Fibroblast of upper back skin (primary cell): ENCODE measurements at regions not wholly inside any gene's neighbourhood (a gene's known extent, or its start where the extent isn't known, plus 50 kb on each side); places are given as distances from the start of the nearest gene placed in this dataset.
A peak's percentile ranks its signal among the peaks of the same experiment; 100 is the strongest.
"Not testable (repeated sequence)": the region's sequence is repeated elsewhere in the genome, so short reads cannot be mapped to it uniquely, and the experiment has no call there.

Experiments
- DNase-seq: peaks from one replicate; pipeline ENCODE4 v3.0.0-alpha.2; 2013

DNA sequence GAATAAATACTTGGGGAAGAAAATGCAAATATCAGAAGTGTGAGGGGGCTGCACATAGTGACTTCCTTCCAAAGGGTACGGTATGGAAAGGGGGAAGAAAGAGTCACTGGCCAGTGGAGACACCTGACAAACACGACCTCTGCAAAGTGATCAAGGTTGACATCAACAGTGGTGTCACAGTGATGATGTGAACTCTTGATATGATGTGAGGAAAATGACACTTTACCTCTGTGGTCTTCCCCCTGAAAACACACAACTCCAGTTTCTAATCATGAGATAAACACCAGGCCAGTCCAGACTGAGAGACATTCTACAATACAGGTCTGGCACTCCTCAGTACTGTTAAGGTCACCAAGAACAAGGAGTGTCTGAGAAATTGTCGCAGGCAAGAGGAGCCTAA lies 169.7 kb downstream of the BUB3 start:
- DNase-seq, result no peak

DNA sequence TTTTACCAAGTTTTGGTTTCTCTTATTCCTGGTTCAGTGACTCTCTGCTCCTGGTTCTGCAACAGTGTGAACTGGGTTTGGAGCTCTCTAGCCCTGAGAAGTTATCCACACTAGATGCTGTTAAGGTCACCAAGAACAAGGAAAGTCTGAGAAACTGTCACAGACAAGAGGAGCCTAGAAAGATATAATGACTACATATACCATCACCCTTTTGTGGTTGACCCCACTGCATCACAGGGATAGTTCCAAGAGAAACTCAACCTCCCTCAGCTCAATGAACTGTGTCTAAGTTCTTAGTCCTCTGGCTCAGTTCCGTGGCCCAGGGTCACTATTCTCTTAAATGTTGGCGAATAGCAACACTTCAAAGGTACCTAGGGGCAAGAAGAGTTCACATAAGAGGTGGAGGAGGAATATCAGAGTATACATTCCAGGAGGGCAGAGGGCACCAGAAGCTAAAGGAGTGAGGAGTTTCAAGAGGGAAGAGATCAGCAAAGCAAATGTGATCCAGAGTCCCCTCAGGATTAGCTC lies 171.5 kb downstream of the BUB3 start:
- no peak for DNase-seq

DNA sequence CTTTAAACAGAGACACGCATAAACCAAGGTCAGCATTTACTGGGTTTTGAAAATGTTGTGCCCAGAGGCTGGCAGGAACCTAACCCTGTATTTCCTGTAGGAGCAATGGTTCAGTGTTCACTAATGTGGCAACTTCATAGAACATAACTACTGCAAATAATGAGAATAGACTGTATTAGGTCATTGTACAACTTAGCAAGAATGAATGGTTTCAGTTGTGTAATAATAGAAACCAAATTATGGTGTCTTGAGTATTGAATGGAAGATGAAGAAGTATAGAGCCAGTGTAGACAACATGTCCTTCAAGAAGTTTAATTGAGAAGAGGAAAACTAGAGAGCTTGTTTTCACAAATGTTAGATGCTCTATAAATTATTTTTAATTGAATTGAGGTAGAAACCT lies 172.5 kb downstream of the BUB3 start:
- DNase-seq, result no peak

DNA sequence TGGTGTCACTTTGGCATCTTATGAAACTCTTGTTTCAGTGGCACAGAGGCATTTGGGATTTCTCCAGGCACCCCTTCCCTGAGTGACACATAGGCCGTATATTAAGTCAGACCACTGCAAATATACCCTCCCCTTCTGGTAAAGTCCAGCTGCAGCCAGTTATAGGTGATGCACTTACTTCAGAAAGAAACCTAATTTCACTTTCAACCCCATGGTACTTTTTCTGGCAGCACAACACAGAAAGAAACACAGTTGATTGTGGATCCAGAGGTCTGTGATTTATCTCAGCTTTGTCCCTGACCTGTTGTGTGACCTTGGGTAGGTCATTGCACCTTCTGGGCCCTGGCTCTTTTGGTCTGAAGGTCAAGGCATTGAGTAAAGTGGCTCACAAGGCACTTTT lies 173.2 kb downstream of the BUB3 start:
- DNase-seq, result no peak

DNA sequence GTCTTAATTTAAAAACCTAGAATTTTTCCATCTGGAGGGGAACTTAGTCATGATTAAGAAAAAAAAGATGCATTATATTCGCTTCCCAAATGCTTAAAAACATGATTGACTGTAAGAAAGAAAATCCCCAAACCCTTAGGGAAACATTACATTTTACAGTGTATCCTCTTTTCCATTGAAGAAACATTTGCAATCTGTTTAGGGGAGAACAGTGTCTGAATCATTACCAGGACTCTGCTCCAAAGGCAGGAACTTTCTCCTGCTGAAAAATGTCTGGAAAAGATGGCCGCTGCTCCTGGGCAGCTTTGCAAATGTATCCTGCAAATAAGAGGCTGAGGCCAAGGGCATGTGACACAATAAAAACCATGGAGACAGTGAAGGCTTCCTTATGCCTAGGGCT lies 173.7 kb downstream of the BUB3 start:
- peak; percentile 12 for DNase-seq

DNA sequence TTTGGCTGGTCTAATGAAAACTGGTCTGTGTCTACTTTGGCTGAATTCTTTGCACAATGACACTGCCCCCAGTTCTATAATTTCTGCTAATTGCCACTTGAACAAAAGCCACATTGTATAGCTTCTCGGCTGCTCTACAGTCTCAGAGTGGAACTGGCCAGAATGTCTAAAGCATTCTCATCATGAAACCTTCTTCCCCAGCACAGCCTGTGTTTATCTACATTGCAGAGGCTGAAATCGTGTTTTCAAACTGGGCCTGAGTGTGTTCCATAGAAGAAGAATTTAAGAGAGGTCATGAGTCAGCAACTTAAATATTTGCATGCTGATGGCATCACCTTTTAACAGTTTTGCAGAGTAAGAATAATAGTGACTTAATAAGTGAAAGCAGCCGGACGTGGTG lies 177.2 kb downstream of the BUB3 start:
- peak; percentile 28 for DNase-seq

DNA sequence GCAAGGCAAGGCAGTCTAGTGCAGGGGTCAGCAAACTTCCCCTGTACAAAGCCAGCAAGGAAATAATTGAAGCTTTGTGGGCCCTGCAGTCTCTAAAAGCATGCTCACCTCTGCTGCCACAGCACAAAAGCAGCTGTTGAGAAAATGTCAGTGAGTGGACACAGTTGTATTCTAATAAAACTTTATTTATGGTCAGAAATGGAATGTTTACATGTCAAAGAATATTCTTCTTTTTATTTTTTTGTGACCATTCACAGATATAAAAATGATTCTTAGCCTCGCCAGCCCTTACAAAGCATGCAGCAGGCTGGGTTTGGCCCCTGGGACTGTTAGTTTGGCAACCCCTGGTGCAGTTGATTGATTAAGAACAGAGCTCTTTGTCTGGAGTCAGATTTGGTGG lies 192.4 kb downstream of the BUB3 start:
- DNase-seq, result no peak

DNA sequence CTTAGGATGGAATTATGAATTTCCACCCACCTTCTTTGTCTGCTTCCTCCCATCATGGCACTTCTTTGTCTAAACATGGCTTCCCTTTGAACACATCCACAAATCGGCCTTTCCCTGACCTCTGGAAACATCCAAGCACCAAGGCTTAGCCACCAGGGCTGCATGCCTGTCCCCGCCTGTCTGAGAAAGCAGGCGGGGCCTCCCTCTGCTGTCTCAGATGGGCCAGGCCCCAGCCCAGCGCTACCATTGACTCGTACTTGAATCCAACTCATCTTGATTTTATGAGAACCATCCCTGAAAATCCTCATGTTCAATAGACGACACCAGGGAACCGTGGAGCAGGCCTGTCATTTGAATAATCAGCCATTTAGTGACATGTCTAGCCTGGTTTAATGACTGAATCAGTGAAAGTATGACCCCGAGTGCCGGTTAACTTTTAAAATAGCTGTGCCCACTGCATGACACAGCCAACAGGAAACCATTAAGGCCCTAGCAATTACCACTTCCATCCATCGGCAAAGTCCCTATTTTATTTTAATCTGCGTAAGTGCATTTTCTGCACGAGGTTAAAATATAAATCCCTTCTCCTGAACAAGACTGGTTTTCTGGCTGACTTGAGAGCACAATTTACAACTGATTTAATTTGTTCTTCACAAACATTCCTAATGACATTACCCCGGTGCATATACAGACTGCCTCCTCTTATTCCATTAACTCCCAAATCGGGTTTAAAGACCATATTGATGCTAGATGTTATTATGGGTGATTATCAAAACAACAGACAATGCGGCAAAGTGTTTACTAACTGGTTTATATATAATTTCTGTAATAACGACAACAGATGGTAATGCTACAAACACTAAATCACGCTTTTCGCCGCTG lies 194.7 kb downstream of the BUB3 start:
- DNase-seq, result no peak

DNA sequence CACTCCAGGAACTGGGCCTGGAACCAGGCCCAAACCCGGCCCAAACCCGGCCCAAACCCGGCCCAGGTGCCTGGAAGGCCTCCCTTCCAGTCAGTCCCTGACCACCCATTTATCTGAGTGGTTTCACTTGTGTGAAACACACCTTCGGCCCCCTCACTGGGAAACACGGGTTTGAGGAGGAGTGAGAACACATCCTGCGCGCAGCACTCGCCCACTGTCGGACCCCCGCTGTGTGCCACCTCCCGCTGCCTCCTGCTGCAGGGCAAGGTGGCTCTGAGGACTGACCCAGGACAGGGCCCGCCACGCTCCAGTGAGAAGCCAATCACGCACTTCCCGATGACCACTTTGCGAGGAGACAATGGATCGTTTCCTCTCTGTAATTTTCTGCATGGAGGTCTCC lies 197.5 kb downstream of the BUB3 start:
- no peak for DNase-seq

DNA sequence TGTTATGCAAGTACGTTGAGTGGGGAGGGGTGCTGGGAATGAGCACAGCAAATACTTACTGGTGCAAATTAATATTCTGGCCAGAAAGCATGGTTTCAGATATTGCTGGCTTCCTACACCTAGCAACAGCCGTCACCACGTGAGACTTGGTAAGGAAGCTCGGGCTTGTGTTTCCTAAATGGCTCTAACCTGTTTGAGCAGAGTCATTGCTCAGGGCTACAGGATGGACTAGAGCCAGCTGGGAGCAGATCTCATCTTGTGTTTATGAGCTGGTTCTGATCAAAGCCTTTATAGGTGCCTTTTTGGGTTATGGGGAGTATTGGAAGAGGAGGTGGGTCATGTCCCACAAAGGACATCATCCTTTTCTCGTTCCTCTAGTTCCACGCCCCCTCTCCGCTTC lies 200.3 kb downstream of the BUB3 start:
- no peak for DNase-seq

DNA sequence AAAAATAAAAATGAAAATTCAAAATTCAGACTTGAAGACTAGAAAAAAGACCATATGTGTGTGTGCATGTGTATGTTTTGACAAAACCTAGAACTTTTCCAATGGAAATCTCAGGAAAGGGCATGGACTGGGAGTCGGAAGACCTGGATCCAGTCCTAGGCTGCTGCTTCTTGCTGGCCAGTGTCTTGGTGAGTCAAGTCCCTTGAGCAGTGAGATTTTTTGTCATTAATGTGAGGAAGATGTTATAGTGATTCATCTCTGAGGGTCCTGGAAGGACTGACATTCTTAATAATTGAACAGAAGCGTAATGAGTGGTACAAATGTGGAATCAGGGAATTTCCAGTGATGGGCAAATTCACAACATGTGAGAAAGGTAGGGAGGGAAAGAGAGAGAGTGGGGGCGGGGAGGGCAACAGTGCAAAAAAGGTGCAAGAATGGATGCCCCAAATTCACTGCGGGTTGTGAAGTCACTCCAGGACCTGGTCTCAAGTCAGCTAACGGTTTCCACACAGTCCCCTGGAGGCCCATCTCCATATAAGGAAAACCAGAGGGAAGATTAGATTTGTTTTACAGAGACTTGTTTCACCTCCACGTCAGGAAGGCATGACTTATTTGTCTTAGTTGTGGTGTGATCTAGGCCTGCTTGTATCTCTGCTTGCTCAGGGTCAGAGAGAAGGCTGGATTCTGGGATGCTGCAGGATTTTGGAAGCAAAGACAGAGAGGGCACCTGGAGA lies 201.7 kb downstream of the BUB3 start:
- no peak for DNase-seq

DNA sequence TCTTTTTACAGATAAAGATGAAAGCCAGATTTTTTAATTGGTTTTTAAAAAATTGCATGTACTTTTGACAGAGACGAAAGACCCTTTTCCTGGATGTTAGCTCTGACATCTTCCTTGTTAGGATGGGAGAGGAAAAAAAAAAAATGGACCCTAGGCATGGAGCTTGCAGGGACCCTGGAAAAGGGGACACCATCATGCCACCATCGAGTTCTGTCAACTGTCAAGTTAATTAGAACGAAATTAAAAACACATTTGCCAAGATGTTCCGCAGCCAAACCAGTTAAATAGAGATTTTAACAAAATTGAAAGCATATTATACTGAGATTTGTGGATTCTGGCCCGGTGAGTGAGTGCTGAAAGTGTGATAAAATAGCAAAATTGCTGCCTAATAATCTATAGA lies 202.6 kb downstream of the BUB3 start:
- DNase-seq, result no peak

DNA sequence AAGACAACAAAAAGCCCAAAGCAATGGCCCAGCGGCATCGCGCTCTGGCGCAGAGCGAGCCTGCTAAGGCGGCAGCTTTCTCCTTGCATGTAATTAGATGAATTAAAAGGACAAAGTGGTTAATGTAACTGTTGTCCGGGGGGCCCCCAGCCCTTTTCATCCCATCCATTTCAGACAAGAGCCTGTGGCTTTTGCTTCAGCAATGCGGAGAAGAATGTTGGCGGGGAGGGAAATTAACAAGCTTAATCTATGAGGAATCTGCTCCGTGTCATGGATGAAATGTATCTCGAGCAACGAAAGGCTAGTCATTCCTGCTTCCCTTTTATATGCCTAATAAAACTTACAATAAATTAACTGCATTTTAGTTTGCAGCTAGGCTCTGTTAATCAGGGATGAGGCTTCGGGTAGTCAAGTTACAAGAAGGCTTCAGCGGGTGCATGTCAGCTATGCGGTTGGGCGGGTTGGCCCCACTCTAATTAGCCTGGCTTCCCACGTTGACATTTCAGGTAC lies 203.3 kb downstream of the BUB3 start:
- no peak for DNase-seq

DNA sequence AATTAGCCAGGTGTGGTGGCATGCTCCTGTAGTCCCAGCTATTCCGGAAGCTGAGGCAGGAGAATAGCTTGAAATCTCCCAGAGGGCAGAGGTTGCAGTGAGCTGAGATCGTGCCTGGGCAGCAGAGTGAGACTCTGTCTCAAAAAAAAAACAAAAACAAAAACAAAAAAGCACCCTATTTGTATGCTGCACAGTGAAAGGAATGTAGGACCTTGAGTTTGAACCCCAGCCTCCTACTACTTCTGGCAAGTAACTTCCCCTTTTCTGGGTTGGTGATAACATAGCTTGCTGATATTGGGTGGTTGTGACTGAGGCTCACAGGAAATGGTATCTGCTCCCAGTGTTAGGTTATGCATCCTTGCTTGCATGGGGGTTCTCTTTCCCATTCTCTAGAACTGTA lies 205.3 kb downstream of the BUB3 start:
- DNase-seq, result no peak

DNA sequence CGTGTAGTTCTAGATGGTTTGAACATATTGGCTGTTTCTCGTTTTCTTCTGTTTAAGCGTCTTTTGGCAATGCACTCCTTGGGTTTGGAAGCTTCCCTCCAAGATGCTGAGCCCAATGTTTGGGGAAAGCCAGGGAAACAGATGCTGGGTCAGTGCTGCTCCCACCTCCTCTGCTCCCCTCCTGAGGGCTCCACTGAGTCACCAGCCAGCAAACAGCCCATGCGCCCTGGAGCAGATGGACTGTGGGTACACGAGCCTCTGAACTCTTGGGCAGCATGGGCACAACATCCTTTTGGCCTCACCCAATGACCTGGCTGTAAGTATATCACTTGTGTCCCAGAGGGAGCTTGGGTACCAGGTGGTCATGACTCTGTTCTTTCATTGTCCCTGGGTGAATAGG lies 207.6 kb downstream of the BUB3 start:
- no peak for DNase-seq

DNA sequence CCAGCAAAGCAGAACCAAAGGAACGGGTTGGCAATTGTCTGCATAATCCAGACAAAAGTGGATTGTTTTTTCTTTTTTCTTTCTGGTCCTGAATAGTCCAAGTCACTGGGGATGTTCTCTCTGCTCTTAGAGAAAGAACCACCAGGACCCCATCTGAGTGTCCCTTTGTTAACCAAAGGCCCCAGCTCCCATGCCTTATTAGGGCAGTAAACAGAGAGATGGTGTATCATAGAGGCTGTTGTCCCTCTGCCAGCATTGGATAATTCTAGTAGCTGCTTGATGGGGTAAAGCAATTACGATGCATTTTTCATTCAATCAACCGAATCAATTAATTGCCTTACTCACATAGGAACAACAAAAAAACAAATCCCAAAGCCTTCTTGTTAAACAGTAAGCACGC lies 213.0 kb downstream of the BUB3 start:
- DNase-seq, result no peak

DNA sequence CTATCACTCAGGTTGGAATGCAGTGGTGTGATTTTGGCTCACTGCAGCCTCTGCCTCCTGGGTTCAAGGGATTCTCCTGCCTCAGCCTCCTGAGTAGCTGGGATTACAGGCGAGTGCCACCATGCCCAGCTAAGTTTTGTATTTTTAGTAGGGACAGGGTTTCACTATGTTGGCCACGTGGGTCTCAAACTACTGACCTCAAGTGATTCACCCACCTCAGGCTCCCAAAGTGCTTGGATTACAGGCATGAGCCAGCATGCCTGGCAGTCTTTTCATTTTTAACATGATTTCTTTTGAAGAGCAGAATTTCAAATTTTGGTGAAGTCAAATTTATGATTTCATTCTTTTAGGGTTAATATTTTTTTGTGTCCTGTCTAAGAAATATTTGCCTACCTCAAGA lies 217.4 kb downstream of the BUB3 start:
- DNase-seq, result not testable (repeated sequence)

DNA sequence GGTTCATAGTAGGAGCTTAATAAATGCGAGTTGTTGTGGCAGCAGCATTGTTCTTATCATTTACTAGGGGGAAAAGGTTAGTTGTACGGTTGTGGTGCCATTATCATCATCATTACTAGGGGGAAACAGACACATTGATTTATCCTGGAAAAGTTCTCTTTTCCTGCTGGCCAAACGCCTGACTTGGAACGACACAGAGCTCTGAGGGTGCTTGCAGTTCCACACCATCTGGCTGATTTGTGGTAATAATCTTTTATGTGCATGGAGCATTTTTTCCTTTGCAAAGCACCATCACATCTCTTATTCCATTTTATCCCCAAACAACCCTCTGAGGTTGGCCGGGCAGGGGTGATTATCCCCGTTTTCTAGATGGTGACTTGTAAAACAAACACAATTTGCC lies 219.4 kb downstream of the BUB3 start:
- DNase-seq, result no peak

DNA sequence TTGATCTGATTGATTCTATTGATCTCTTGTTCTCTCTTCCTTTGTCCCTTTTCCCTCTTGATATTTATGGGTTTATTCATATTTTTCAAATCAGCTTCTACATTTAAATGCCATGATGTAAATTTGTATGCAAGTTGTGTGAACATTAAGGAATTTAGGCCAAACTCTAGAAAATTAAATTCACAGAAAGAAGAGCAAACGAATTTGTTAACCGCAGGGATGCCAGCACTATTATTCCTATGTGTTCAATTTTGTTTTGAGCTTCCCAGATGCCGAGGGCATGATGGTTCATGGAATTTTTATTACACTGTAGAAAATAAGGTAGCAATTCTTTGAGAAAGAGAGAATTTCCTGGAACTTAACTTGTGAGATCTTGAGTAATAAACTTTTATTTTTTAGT lies 220.9 kb downstream of the BUB3 start:
- DNase-seq, result no peak

DNA sequence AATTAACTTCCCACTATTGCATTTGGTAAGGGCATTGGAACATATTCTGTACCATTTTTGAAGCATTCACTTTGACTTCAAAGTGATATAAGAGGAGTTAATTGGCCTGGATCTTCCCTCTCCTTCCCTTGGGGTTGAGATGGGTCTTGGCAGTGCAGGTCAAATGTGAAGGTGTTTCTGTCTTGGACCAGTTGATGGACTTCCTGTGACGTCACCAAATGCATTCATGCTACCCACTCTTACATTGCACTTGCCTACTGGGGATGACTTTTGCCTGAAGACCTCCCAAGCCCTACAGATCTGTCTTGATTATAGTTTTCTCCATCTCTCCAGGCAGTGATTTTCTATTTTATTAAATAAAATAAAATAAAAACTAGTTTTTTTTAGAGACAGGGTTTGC lies 221.5 kb downstream of the BUB3 start:
- DNase-seq, result no peak

DNA sequence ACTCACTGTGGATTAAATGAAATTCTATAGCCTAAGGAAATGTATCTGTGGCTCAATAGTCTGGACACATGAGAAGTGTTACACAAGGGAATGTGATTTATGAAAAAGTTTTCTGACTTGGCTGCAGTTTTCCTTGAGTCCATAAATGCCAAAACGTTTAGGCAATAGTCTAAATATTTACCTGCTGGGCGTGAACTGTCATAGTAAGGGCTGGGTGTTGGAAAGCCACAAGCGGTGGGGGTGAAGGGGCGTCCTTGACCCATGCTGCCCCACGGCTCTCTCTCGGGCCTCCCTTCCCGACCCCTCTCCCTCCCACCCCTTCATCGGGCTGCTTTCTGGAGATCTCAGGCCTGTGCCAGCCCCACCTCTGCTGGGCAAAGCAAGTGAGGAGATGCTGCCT lies 223.7 kb downstream of the BUB3 start:
- no peak for DNase-seq

DNA sequence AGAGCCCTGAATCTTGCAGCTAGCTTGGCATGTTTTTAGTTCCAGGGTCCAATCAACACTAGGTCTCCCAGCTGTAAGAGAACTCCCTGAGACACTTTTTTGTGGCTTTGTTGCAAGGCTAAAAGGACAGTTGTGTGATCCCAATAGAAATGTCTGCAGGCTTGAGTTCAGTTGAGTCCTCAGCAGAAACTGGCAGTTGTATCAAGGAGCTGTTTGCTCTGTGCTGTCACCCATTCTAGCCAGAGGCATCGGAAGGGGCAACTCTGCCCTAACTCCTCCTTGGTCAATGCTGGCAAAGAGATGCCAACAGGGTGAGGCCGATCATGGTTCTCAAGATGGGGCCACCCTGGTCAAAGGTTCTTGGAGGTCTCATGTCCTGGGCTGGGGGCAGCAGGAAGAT lies 224.1 kb downstream of the BUB3 start:
- no peak for DNase-seq

DNA sequence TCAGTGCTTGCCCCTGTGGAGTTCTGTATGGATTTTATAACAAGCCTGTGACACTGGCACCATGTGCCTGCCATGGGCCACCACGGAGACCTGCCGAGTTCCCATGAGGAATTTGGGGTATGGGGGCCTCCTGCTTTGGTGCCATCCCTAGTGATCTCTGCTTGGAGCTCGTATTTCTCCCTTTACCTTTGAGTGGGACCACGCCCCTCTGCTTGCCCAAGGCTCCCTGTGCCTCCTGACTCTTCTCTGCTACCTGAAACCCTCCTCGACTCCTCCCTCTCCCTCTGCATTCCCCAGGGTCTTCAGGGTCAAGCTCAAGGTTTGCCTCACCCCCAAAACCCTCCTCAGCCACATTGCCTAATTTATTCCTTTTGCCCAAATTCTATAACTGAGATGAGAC lies 225.0 kb downstream of the BUB3 start:
- DNase-seq, result no peak

DNA sequence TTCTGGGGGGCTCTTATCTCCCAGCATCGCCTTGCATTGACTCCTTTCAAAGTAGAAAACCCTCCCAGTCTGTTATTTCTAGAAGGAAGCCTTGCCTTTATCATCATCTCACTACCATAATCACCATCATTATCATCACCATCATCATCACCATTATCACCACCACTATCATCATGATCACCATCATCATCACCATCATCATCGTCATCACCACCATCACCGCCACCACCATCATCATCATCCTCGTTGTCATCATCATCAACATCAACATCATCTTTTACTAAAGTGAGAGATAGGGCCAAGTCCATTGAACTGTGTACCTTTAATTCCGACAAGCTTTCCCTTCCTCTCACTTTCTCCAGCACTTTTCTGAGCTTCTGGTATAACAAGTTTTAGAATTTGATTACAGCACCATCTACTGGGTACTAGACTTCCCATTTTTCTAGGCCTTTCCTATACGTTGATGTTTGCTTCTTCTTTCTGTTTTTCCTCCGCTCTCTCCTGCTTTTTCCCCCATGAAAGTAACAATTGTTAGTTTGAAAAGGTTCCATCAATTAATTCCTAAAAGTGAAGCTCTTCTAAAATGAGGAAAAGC lies 226.4 kb downstream of the BUB3 start:
- DNase-seq, result peak; percentile 10
